WTC11 (cell line): ENCODE measurements at regions not wholly inside any gene's neighbourhood (a gene's known extent, or its start where the extent isn't known, plus 50 kb on each side); places are given as distances from the start of the nearest gene placed in this dataset.

Experiments
- ATF1 ChIP-seq: sonication (generic); formaldehyde crosslinking; IDR thresholded peaks from 2 replicates; pipeline ENCODE4 v1.8.1; 2023; ENCODE audit warnings: mild to moderate bottlenecking, moderate library complexity, missing genetic modification reagents
- EMX1 ChIP-seq: fragments of 250-450 bp; sonication (Bioruptor Pico); IDR thresholded peaks from 2 replicates; pipeline ENCODE4 v1.8.0; 2021; ENCODE audit warnings: mild to moderate bottlenecking
- ESRRA ChIP-seq: sonication (generic); formaldehyde crosslinking; IDR thresholded peaks from 2 replicates; pipeline ENCODE4 v1.8.1; 2022; ENCODE audit warnings: mild to moderate bottlenecking, missing genetic modification reagents, borderline replicate concordance
- FOXK1 ChIP-seq: sonication (generic); formaldehyde crosslinking; IDR thresholded peaks from 2 replicates; pipeline ENCODE4 v1.8.0; 2022; ENCODE audit warnings: mild to moderate bottlenecking, moderate library complexity, missing genetic modification reagents
- JAZF1 ChIP-seq: fragments of 250-450 bp; sonication (Bioruptor Pico); IDR thresholded peaks from 2 replicates; pipeline ENCODE4 v1.9.0; 2021; ENCODE audit warnings: moderate library complexity, mild to moderate bottlenecking, inconsistent platforms
- NFE2L1 ChIP-seq: sonication (generic); formaldehyde crosslinking; IDR thresholded peaks from 2 replicates; pipeline ENCODE4 v1.8.1; 2023; ENCODE audit warnings: missing genetic modification reagents
- NFYB ChIP-seq: sonication (generic); formaldehyde crosslinking; conservative IDR thresholded peaks from 2 replicates; pipeline ENCODE4 v1.8.0; 2022; ENCODE audit warnings: low read depth, missing genetic modification reagents
- NR3C1 ChIP-seq: sonication (generic); formaldehyde crosslinking; conservative IDR thresholded peaks from 2 replicates; pipeline ENCODE4 v1.8.1; 2023; ENCODE audit warnings: low read depth, mild to moderate bottlenecking, missing genetic modification reagents
- OVOL2 ChIP-seq: fragments of 250-450 bp; sonication (Bioruptor Pico); IDR thresholded peaks from 2 replicates; pipeline ENCODE4 v1.9.0; 2021; ENCODE audit warnings: mild to moderate bottlenecking, borderline replicate concordance
- SMAD3 ChIP-seq: sonication (generic); formaldehyde crosslinking; IDR thresholded peaks from 2 replicates; pipeline ENCODE4 v1.8.0; 2022; ENCODE audit warnings: missing genetic modification reagents, mild to moderate bottlenecking, borderline replicate concordance
- SMAD4 ChIP-seq: sonication (generic); formaldehyde crosslinking; IDR thresholded peaks from 2 replicates; pipeline ENCODE4 v1.8.0; 2022; ENCODE audit warnings: mild to moderate bottlenecking, missing genetic modification reagents
- TCF7 ChIP-seq: sonication (generic); formaldehyde crosslinking; IDR thresholded peaks from 2 replicates; pipeline ENCODE4 v1.8.0; 2022; ENCODE audit warnings: mild to moderate bottlenecking, low read depth, missing genetic modification reagents, moderate library complexity
- TEAD1 ChIP-seq: sonication (generic); formaldehyde crosslinking; IDR thresholded peaks from 2 replicates; pipeline ENCODE4 v1.8.0; 2022; ENCODE audit warnings: mild to moderate bottlenecking, missing genetic modification reagents
- ZNF232 ChIP-seq: sonication (generic); formaldehyde crosslinking; IDR thresholded peaks from 2 replicates; pipeline ENCODE4 v1.8.0; 2022; ENCODE audit warnings: mild to moderate bottlenecking, missing genetic modification reagents
- ZNF317 ChIP-seq: sonication (generic); formaldehyde crosslinking; IDR thresholded peaks from 2 replicates; pipeline ENCODE4 v1.8.1; 2023; ENCODE audit warnings: low read depth, mild to moderate bottlenecking, moderate library complexity, missing genetic modification reagents, borderline replicate concordance
- ZNF416 ChIP-seq: fragments of 250-450 bp; sonication (Bioruptor Pico); IDR thresholded peaks from 2 replicates; pipeline ENCODE4 v1.9.0; 2021; ENCODE audit warnings: mild to moderate bottlenecking, inconsistent platforms
- TF ChIP-seq, protein P1 (sequence below): sonication (generic); formaldehyde crosslinking; IDR thresholded peaks from 2 replicates; pipeline ENCODE4 v1.8.1; 2023; ENCODE audit warnings: mild to moderate bottlenecking, missing genetic modification reagents
- TF ChIP-seq, protein P2 (sequence below): sonication (generic); formaldehyde crosslinking; IDR thresholded peaks from 2 replicates; pipeline ENCODE4 v1.8.1; 2022; ENCODE audit warnings: mild to moderate bottlenecking, moderate library complexity, missing genetic modification reagents
- TF ChIP-seq, protein P3 (sequence below): sonication (generic); formaldehyde crosslinking; IDR thresholded peaks from 2 replicates; pipeline ENCODE4 v1.8.1; 2023; ENCODE audit warnings: mild to moderate bottlenecking, missing genetic modification reagents, moderate library complexity
- TF ChIP-seq, protein P4 (sequence below): fragments of 250-450 bp; sonication (Bioruptor Pico); IDR thresholded peaks from 2 replicates; pipeline ENCODE4 v1.9.0; 2021; ENCODE audit warnings: mild to moderate bottlenecking, borderline replicate concordance
- TF ChIP-seq, protein P5 (sequence below): sonication (generic); formaldehyde crosslinking; IDR thresholded peaks from 2 replicates; pipeline ENCODE4 v1.8.0; 2022; ENCODE audit warnings: mild to moderate bottlenecking, missing genetic modification reagents
- TF ChIP-seq, protein P6 (sequence below): sonication (generic); formaldehyde crosslinking; IDR thresholded peaks from 2 replicates; pipeline ENCODE4 v1.8.1; 2023; ENCODE audit warnings: mild to moderate bottlenecking, missing genetic modification reagents, borderline replicate concordance
- TF ChIP-seq, protein P7 (sequence below): sonication (generic); formaldehyde crosslinking; IDR thresholded peaks from 2 replicates; pipeline ENCODE4 v1.8.1; 2023; ENCODE audit warnings: mild to moderate bottlenecking, missing genetic modification reagents, moderate library complexity
- TF ChIP-seq, protein P8 (sequence below): fragments of 250-450 bp; sonication (Bioruptor Pico); IDR thresholded peaks from 2 replicates; pipeline ENCODE4 v2.1.2; 2022; ENCODE audit warnings: mild to moderate bottlenecking, moderate library complexity

DNA sequence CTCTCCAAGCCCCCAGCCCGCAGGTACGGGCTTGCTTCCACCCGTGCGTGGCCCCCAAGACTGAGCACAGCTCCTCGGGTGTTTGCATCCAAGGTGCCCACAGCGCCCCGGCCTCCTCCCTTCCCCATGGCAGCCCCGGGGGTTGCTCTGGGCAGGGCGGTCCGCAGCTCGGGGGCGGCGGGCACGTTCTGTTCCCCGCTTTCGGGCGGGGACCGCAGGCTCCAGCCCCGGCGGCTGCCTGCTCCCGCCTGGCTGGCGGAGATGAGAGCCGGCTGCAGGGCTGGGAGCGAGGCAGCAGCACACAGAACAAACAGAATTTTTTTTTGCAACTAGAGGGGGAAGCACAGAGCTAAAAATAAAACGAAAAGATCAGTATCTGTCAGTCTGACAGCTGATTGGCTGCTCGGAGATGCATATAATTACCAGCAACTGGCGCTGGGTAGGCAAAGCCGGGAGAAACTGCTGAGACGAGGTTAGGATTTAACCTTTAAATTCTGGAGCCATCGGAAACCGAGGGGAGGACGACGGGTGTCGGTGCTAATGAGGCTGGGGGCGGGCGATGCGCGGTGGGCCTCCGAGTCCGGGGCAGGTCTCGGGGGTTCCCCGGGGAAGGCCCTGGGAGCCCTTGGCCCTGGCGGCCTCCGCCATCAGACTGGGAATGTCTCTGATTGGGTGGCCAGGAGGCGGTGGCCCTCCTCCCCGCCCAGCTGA lies 142.7 kb upstream of the IER5L start (continued):
- TF ChIP-seq TCF7 (CRISPR knock-in tag) (no peak), ESRRA (CRISPR knock-in tag) (no peak), ZNF232 (0 out of 2 replicates have a peak, but pooled peaks have one; percentile 49), NFYB (CRISPR knock-in tag) (peak; percentile 58), ZNF317 (CRISPR knock-in tag) (no peak), ATF1 (CRISPR knock-in tag) (no peak), JAZF1 (CRISPR knock-in tag) (no peak), NR3C1 (CRISPR knock-in tag) (no peak), FOXK1 (CRISPR knock-in tag) (no peak), ZNF416 (no peak), NFE2L1 (CRISPR knock-in tag) (no peak), OVOL2 (no peak), SMAD4 (CRISPR knock-in tag) (no peak), TEAD1 (no peak), SMAD3 (CRISPR knock-in tag) (no peak), EMX1 (CRISPR knock-in tag) (no peak)
- TF ChIP-seq, protein P1, sequence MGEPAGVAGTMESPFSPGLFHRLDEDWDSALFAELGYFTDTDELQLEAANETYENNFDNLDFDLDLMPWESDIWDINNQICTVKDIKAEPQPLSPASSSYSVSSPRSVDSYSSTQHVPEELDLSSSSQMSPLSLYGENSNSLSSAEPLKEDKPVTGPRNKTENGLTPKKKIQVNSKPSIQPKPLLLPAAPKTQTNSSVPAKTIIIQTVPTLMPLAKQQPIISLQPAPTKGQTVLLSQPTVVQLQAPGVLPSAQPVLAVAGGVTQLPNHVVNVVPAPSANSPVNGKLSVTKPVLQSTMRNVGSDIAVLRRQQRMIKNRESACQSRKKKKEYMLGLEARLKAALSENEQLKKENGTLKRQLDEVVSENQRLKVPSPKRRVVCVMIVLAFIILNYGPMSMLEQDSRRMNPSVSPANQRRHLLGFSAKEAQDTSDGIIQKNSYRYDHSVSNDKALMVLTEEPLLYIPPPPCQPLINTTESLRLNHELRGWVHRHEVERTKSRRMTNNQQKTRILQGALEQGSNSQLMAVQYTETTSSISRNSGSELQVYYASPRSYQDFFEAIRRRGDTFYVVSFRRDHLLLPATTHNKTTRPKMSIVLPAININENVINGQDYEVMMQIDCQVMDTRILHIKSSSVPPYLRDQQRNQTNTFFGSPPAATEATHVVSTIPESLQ (CRISPR knock-in tag), result no peak
- TF ChIP-seq, protein P2, sequence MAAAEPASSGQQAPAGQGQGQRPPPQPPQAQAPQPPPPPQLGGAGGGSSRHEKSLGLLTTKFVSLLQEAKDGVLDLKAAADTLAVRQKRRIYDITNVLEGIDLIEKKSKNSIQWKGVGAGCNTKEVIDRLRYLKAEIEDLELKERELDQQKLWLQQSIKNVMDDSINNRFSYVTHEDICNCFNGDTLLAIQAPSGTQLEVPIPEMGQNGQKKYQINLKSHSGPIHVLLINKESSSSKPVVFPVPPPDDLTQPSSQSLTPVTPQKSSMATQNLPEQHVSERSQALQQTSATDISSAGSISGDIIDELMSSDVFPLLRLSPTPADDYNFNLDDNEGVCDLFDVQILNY (CRISPR knock-in tag), result 0 out of 2 replicates have a peak, but pooled peaks have one; percentile 34
- TF ChIP-seq, protein P3, sequence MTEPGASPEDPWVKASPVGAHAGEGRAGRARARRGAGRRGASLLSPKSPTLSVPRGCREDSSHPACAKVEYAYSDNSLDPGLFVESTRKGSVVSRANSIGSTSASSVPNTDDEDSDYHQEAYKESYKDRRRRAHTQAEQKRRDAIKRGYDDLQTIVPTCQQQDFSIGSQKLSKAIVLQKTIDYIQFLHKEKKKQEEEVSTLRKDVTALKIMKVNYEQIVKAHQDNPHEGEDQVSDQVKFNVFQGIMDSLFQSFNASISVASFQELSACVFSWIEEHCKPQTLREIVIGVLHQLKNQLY (CRISPR knock-in tag), result no peak
- TF ChIP-seq, protein P4, sequence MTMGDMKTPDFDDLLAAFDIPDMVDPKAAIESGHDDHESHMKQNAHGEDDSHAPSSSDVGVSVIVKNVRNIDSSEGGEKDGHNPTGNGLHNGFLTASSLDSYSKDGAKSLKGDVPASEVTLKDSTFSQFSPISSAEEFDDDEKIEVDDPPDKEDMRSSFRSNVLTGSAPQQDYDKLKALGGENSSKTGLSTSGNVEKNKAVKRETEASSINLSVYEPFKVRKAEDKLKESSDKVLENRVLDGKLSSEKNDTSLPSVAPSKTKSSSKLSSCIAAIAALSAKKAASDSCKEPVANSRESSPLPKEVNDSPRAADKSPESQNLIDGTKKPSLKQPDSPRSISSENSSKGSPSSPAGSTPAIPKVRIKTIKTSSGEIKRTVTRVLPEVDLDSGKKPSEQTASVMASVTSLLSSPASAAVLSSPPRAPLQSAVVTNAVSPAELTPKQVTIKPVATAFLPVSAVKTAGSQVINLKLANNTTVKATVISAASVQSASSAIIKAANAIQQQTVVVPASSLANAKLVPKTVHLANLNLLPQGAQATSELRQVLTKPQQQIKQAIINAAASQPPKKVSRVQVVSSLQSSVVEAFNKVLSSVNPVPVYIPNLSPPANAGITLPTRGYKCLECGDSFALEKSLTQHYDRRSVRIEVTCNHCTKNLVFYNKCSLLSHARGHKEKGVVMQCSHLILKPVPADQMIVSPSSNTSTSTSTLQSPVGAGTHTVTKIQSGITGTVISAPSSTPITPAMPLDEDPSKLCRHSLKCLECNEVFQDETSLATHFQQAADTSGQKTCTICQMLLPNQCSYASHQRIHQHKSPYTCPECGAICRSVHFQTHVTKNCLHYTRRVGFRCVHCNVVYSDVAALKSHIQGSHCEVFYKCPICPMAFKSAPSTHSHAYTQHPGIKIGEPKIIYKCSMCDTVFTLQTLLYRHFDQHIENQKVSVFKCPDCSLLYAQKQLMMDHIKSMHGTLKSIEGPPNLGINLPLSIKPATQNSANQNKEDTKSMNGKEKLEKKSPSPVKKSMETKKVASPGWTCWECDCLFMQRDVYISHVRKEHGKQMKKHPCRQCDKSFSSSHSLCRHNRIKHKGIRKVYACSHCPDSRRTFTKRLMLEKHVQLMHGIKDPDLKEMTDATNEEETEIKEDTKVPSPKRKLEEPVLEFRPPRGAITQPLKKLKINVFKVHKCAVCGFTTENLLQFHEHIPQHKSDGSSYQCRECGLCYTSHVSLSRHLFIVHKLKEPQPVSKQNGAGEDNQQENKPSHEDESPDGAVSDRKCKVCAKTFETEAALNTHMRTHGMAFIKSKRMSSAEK (CRISPR knock-in tag), result no peak
- TF ChIP-seq, protein P5, sequence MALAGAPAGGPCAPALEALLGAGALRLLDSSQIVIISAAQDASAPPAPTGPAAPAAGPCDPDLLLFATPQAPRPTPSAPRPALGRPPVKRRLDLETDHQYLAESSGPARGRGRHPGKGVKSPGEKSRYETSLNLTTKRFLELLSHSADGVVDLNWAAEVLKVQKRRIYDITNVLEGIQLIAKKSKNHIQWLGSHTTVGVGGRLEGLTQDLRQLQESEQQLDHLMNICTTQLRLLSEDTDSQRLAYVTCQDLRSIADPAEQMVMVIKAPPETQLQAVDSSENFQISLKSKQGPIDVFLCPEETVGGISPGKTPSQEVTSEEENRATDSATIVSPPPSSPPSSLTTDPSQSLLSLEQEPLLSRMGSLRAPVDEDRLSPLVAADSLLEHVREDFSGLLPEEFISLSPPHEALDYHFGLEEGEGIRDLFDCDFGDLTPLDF, result no peak
- TF ChIP-seq, protein P6, sequence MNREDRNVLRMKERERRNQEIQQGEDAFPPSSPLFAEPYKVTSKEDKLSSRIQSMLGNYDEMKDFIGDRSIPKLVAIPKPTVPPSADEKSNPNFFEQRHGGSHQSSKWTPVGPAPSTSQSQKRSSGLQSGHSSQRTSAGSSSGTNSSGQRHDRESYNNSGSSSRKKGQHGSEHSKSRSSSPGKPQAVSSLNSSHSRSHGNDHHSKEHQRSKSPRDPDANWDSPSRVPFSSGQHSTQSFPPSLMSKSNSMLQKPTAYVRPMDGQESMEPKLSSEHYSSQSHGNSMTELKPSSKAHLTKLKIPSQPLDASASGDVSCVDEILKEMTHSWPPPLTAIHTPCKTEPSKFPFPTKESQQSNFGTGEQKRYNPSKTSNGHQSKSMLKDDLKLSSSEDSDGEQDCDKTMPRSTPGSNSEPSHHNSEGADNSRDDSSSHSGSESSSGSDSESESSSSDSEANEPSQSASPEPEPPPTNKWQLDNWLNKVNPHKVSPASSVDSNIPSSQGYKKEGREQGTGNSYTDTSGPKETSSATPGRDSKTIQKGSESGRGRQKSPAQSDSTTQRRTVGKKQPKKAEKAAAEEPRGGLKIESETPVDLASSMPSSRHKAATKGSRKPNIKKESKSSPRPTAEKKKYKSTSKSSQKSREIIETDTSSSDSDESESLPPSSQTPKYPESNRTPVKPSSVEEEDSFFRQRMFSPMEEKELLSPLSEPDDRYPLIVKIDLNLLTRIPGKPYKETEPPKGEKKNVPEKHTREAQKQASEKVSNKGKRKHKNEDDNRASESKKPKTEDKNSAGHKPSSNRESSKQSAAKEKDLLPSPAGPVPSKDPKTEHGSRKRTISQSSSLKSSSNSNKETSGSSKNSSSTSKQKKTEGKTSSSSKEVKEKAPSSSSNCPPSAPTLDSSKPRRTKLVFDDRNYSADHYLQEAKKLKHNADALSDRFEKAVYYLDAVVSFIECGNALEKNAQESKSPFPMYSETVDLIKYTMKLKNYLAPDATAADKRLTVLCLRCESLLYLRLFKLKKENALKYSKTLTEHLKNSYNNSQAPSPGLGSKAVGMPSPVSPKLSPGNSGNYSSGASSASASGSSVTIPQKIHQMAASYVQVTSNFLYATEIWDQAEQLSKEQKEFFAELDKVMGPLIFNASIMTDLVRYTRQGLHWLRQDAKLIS (CRISPR knock-in tag), result no peak
- TF ChIP-seq, protein P7, sequence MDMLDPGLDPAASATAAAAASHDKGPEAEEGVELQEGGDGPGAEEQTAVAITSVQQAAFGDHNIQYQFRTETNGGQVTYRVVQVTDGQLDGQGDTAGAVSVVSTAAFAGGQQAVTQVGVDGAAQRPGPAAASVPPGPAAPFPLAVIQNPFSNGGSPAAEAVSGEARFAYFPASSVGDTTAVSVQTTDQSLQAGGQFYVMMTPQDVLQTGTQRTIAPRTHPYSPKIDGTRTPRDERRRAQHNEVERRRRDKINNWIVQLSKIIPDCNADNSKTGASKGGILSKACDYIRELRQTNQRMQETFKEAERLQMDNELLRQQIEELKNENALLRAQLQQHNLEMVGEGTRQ (CRISPR knock-in tag), result no peak
- TF ChIP-seq, protein P8, sequence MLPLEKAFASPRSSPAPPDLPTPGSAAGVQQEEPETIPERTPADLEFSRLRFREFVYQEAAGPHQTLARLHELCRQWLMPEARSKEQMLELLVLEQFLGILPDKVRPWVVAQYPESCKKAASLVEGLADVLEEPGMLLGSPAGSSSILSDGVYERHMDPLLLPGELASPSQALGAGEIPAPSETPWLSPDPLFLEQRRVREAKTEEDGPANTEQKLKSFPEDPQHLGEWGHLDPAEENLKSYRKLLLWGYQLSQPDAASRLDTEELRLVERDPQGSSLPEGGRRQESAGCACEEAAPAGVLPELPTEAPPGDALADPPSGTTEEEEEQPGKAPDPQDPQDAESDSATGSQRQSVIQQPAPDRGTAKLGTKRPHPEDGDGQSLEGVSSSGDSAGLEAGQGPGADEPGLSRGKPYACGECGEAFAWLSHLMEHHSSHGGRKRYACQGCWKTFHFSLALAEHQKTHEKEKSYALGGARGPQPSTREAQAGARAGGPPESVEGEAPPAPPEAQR, result no peak
